GM03348 (cell line): ENCODE measurements at regions not wholly inside any gene's neighbourhood (a gene's known extent, or its start where the extent isn't known, plus 50 kb on each side); places are given as distances from the start of the nearest gene placed in this dataset.
"Not testable (repeated sequence)": the region's sequence is repeated elsewhere in the genome, so short reads cannot be mapped to it uniquely, and the experiment has no call there.

Source experiments
- DNase-seq: peaks from one replicate; pipeline ENCODE4 v3.0.0; 2012; ENCODE audit warnings: low spot score

GRCh38 chr12:125311050-125311449, 245.8 kb downstream of the AACS start:
- DNase-seq = no peak

GRCh38 chr12:125312471-125312870, 247.2 kb downstream of the AACS start:
- DNase-seq = no peak

GRCh38 chr12:125314051-125314755, 249.0 kb downstream of the AACS start:
- no peak for DNase-seq

- no peak for DNase-seq
Measured at GRCh38 chr12:125315771-125316170, 250.5 kb downstream of the AACS start.

- no peak for DNase-seq
Measured at GRCh38 chr12:125320177-125320576, 254.9 kb downstream of the AACS start.

GRCh38 chr12:125324861-125325490, 259.7 kb downstream of the AACS start:
- DNase-seq = no peak

- no peak for DNase-seq
Measured at GRCh38 chr12:125329239-125330102, 264.2 kb downstream of the AACS start.

GRCh38 chr12:125330645-125331341, 265.6 kb downstream of the AACS start:
- DNase-seq = peak; percentile 93

GRCh38 chr12:125331342-125332052, 266.3 kb downstream of the AACS start:
- no peak for DNase-seq

- DNase-seq = no peak
Measured at GRCh38 chr12:125332900-125333299, 267.7 kb downstream of the AACS start.

- no peak for DNase-seq
Measured at GRCh38 chr12:125336246-125336645, 271.0 kb downstream of the AACS start.

GRCh38 chr12:125340791-125341190, 275.6 kb downstream of the AACS start:
- peak; percentile 19 for DNase-seq

GRCh38 chr12:125341422-125341821, 276.2 kb downstream of the AACS start:
- DNase-seq = no peak

- no peak for DNase-seq
Measured at GRCh38 chr12:125343649-125344048, 278.4 kb downstream of the AACS start.

- no peak for DNase-seq
Measured at GRCh38 chr12:125346362-125346761, 281.1 kb downstream of the AACS start.

- no peak for DNase-seq
Measured at GRCh38 chr12:125351788-125352187, 286.6 kb downstream of the AACS start.

GRCh38 chr12:125353002-125353401, 287.8 kb downstream of the AACS start:
- DNase-seq = not testable (repeated sequence)

GRCh38 chr12:125353871-125354270, 288.6 kb downstream of the AACS start:
- no peak for DNase-seq

GRCh38 chr12:125355614-125356013, 290.4 kb downstream of the AACS start:
- DNase-seq = no peak

GRCh38 chr12:125356111-125356510, 290.9 kb downstream of the AACS start:
- no peak for DNase-seq

GRCh38 chr12:125357561-125357960, 292.3 kb downstream of the AACS start:
- DNase-seq = no peak

- no peak for DNase-seq
Measured at GRCh38 chr12:125360540-125360939, 295.3 kb downstream of the AACS start.
